HepG2 (cell line): ENCODE measurements at regions not wholly inside any gene's neighbourhood (a gene's known extent, or its start where the extent isn't known, plus 50 kb on each side); places are given as distances from the start of the nearest gene placed in this dataset.
"Not testable (repeated sequence)": the region's sequence is repeated elsewhere in the genome, so short reads cannot be mapped to it uniquely, and the experiment has no call there.

Source experiments
- ATAC-seq: fragments of 200-7000 bp; cut with Tn5 transposase; 3 replicates; pipeline ENCODE4 v1.9.1; 2020; ENCODE audit warnings: mild to moderate bottlenecking, moderate library complexity
- BruUV-seq: library from RNA; stranded (reverse); fragments of 400-500 nt; replicated peaks from 2 replicates; lab custom pipeline; 2021; lab: Mats Ljungman, UMichigan
- CTCF ChIA-PET: fragments of 300-600 bp; formaldehyde crosslinking; extraction: SDS; loops from one replicate; lab custom pipeline; 2021; ENCODE audit warnings: low total read pairs, inconsistent platforms, low intra/inter-chr PET ratio; lab: Yijun Ruan, JAX
- POLR2A ChIA-PET: fragments of 350-600 bp; sonication (Branson Sonifier 250); formaldehyde crosslinking; loops from one replicate; lab custom pipeline; 2020; ENCODE audit warnings: antibody characterized with exemption, inconsistent platforms; lab: Yijun Ruan, JAX
- DNase-seq: peaks from one replicate; pipeline ENCODE4 v3.0.0-alpha.2; 2015; ENCODE audit warnings: low spot score
- FAIRE-seq: peaks from 3 replicates; lab custom pipeline; 2011; peaks lifted over from hg19 to GRCh38; lab: Jason Lieb, UNC
- H2AFZ ChIP-seq: one replicate; pipeline ENCODE4 v1.6.1; 2011; ENCODE audit warnings: low read length, inconsistent platforms
- H3K27ac ChIP-seq: fragments of 300-600 bp; 3 replicates; pipeline ENCODE4 v1.8.0; 2011; ENCODE audit warnings: mixed run types, mild to moderate bottlenecking, mixed read lengths, low read length, inconsistent platforms; ENCODE audit not compliant: insufficient read depth; ENCODE audit errors: extremely low read length
- H3K27me3 ChIP-seq, 2 experiments: fragments of 200-600 bp in 1 of 2; 2 replicates in 1 of 2; 3 replicates in 1 of 2; pipeline versions ENCODE4 v1.6.0 to v1.8.0; 2011; ENCODE audit warnings: low read length in 2 of 2, mild to moderate bottlenecking in 2 of 2, moderate library complexity in 2 of 2, inconsistent platforms in 1 of 2; ENCODE audit not compliant: insufficient read depth in 2 of 2, control insufficient read depth in 1 of 2
- H3K36me3 ChIP-seq, 2 experiments: fragments of 200-600 bp in 1 of 2; replicated peaks in 1 of 2; 2 replicates in 1 of 2; 3 replicates in 1 of 2; pipeline versions ENCODE4 v1.5.1 to v1.8.0; 2011; ENCODE audit warnings: low read length in 2 of 2, inconsistent platforms in 1 of 2; ENCODE audit not compliant: insufficient read depth in 2 of 2, control insufficient read depth in 1 of 2
- H3K4me1 ChIP-seq: 2 replicates; pipeline ENCODE4 v1.5.1; 2012; ENCODE audit warnings: low read length, inconsistent platforms; ENCODE audit not compliant: insufficient read depth
- H3K4me2 ChIP-seq: 2 replicates; pipeline ENCODE4 v1.6.0; 2011; ENCODE audit warnings: low read depth, low read length, inconsistent platforms
- H3K4me3 ChIP-seq, 3 experiments: fragments of 200-600 bp in 1 of 3; sonication (generic), shearing (Covaris generic) in 1 of 3; replicated peaks in 1 of 3; 2 replicates each; pipeline ENCODE4 v1.5.1; 2011 to 2016; ENCODE audit warnings: low read length in 3 of 3, inconsistent platforms in 2 of 3, low read depth in 2 of 3, mild to moderate bottlenecking in 2 of 3, control low read depth in 1 of 3, mixed read lengths in 1 of 3; ENCODE audit not compliant: insufficient read depth in 1 of 3
- H3K79me2 ChIP-seq: one replicate; pipeline ENCODE4 v1.6.1; 2011; ENCODE audit warnings: low read length, inconsistent platforms; ENCODE audit not compliant: insufficient read depth
- H3K9ac ChIP-seq: 2 replicates; pipeline ENCODE4 v1.6.0; 2011; ENCODE audit warnings: mild to moderate bottlenecking, low read depth, low read length, inconsistent platforms; ENCODE audit not compliant: insufficient read depth
- H3K9me3 ChIP-seq: 2 replicates; pipeline ENCODE4 v1.5.1; 2012; ENCODE audit warnings: mild to moderate bottlenecking, low read length
- H4K20me1 ChIP-seq: 2 replicates; pipeline ENCODE4 v1.6.0; 2011; ENCODE audit warnings: inconsistent platforms, mild to moderate bottlenecking, low read length, moderate library complexity; ENCODE audit not compliant: insufficient read depth
- CHD4 ChIP-seq: fragments of 200-600 bp; sonication (generic); IDR thresholded peaks from 2 replicates; pipeline ENCODE4 v1.7.0; 2017; ENCODE audit warnings: mild to moderate bottlenecking, low read length, borderline replicate concordance
- RARA ChIP-seq: IDR thresholded peaks from 2 replicates; pipeline ENCODE4 v1.6.1; 2016; ENCODE audit warnings: missing genetic modification reagents, missing compliant biosample characterization
- SNAI1 ChIP-seq: sonication (generic); formaldehyde crosslinking; IDR thresholded peaks from 2 replicates; pipeline ENCODE4 v1.5.0; 2020; ENCODE audit warnings: mild to moderate bottlenecking, missing genetic modification reagents, borderline replicate concordance
- ZNF713 ChIP-seq: sonication (generic); formaldehyde crosslinking; IDR thresholded peaks from 2 replicates; pipeline ENCODE4 v1.4.0; 2020; ENCODE audit warnings: mild to moderate bottlenecking, missing genetic modification reagents
- WGBS: methylation state at CpG from one replicate; pipeline ENCODE4 v1.1.6; 2017; ENCODE audit warnings: low lambda C conversion rate; 5-methylcytosine and 5-hydroxymethylcytosine counted together
- in situ Hi-C: cut with HindIII; loops from 2 replicates; pipeline ENCODE4 v1.10.0; 2017; ENCODE audit warnings: low pct_unique_long_range_greater_than_20kb; ENCODE audit not compliant: extremely low pct_ligation_motif_present
- intact Hi-C: fragments of 100-400 bp; cut with micrococcal nuclease; formaldehyde crosslinking; loops from one replicate; pipeline ENCODE4 v1.10.0; 2022; ENCODE audit not compliant: unreplicated experiment
- TF ChIP-seq, protein P1 (sequence below): sonication (generic); formaldehyde crosslinking; IDR thresholded peaks from 2 replicates; pipeline ENCODE4 v1.4.0; 2020; ENCODE audit warnings: missing genetic modification reagents

GRCh38 chr12:92378682-92379479 is 233.2 kb upstream of the BTG1 start:
- Histone ChIP-seq H3K36me3 (no peaks in the 10 kb centered on the region), H3K4me3 (no peak overlapping the region), H3K9ac (no peak overlapping the region), H3K79me2 (no peaks in the 10 kb centered on the region), H3K4me1 (no peaks in the 10 kb centered on the region), H3K27me3 (no peaks in the 10 kb centered on the region), H2AFZ (no peak overlapping the region)
- intact Hi-C loops: no loop called here
- DNase-seq (no peak), FAIRE-seq (no peak)
- in situ Hi-C loops: no loop called here
- no TSS peak for BruUV-seq
- ChIA-PET POLR2A (no interaction called here), CTCF (no interaction called here)
- WGBS: 0% methylated on average over 4 of the region's 4 CpGs
- TF ChIP-seq SNAI1 (CRISPR knock-in tag): no peak
- TF ChIP-seq, protein P1, sequence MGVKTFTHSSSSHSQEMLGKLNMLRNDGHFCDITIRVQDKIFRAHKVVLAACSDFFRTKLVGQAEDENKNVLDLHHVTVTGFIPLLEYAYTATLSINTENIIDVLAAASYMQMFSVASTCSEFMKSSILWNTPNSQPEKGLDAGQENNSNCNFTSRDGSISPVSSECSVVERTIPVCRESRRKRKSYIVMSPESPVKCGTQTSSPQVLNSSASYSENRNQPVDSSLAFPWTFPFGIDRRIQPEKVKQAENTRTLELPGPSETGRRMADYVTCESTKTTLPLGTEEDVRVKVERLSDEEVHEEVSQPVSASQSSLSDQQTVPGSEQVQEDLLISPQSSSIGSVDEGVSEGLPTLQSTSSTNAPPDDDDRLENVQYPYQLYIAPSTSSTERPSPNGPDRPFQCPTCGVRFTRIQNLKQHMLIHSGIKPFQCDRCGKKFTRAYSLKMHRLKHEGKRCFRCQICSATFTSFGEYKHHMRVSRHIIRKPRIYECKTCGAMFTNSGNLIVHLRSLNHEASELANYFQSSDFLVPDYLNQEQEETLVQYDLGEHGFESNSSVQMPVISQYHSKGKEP: no peak
- TF ChIP-seq ZNF713: no peak
- TF ChIP-seq RARA (CRISPR knock-in tag): no peak
- no peak for TF ChIP-seq CHD4
- TF ChIP-seq, all 625 proteins: peak for 0
- ATAC-seq: no peak
- Histone ChIP-seq H3K9me3 (no peaks in the 10 kb centered on the region), H3K27ac (no peak overlapping the region), H3K4me2 (no peak overlapping the region), H4K20me1 (no peaks in the 10 kb centered on the region)

GRCh38 chr12:92375504-92375903 is 229.9 kb upstream of the BTG1 start:
- CTCF ChIA-PET, H3K79me2 ChIP-seq, intact Hi-C loops, H3K27me3 ChIP-seq, H3K27ac ChIP-seq, ATAC-seq, BruUV-seq, H3K9ac ChIP-seq, H3K36me3 ChIP-seq, H4K20me1 ChIP-seq, DNase-seq, H3K4me2 ChIP-seq, in situ Hi-C loops, POLR2A ChIA-PET, H3K9me3 ChIP-seq, H3K4me1 ChIP-seq, FAIRE-seq, H2AFZ ChIP-seq, H3K4me3 ChIP-seq: not testable (repeated sequence)
- WGBS: 32% methylated on average over 3 of the region's 3 CpGs
